GM19397 (cell line): ENCODE measurements at regions not wholly inside any gene's neighbourhood (a gene's known extent, or its start where the extent isn't known, plus 50 kb on each side); places are given as distances from the start of the nearest gene placed in this dataset.
"Not testable (repeated sequence)": the region's sequence is repeated elsewhere in the genome, so short reads cannot be mapped to it uniquely, and the experiment has no call there.

Experiments used
- ATAC-seq: cut with Tn5 transposase; IDR thresholded peaks from one replicate; pipeline ENCODE4 v1.9.1; 2021; ENCODE audit warnings: mild to moderate bottlenecking, moderate library complexity; ENCODE audit not compliant: unreplicated experiment

GRCh38 chr4:23972187-23972586, 82.3 kb upstream of the PPARGC1A start:
- no peak for ATAC-seq

- ATAC-seq = no peak
Observed at GRCh38 chr4:23970201-23970850, 80.5 kb upstream of the PPARGC1A start.

GRCh38 chr4:23969635-23970145, 79.8 kb upstream of the PPARGC1A start:
- ATAC-seq = no peak

GRCh38 chr4:23967281-23967680, 77.4 kb upstream of the PPARGC1A start:
- no peak for ATAC-seq

- no peak for ATAC-seq
Observed at GRCh38 chr4:23966725-23967124, 76.9 kb upstream of the PPARGC1A start.

- ATAC-seq = no peak
Observed at GRCh38 chr4:23962462-23962861, 72.6 kb upstream of the PPARGC1A start.

GRCh38 chr4:23961395-23961794, 71.5 kb upstream of the PPARGC1A start:
- ATAC-seq = not testable (repeated sequence)

GRCh38 chr4:23959396-23960148, 69.7 kb upstream of the PPARGC1A start:
- ATAC-seq = no peak

- no peak for ATAC-seq
Observed at GRCh38 chr4:23958749-23959148, 68.9 kb upstream of the PPARGC1A start.

GRCh38 chr4:23957465-23957864, 67.6 kb upstream of the PPARGC1A start:
- ATAC-seq = no peak

GRCh38 chr4:23956601-23957364, 66.9 kb upstream of the PPARGC1A start:
- ATAC-seq = no peak

- no peak for ATAC-seq
Observed at GRCh38 chr4:23952258-23952657, 62.4 kb upstream of the PPARGC1A start.

- ATAC-seq = no peak
Observed at GRCh38 chr4:23947826-23948225, 58.0 kb upstream of the PPARGC1A start.

GRCh38 chr4:23946299-23946698, 56.5 kb upstream of the PPARGC1A start:
- no peak for ATAC-seq

GRCh38 chr4:23945451-23946017, 55.7 kb upstream of the PPARGC1A start:
- ATAC-seq = no peak

GRCh38 chr4:23944556-23944955, 54.7 kb upstream of the PPARGC1A start:
- not testable (repeated sequence) for ATAC-seq

- no peak for ATAC-seq
Observed at GRCh38 chr4:23943478-23943877, 53.6 kb upstream of the PPARGC1A start.

GRCh38 chr4:23942471-23942870, 52.6 kb upstream of the PPARGC1A start:
- ATAC-seq = no peak
